SK-N-DZ (cell line): ENCODE measurements at regions not wholly inside any gene's neighbourhood (a gene's known extent, or its start where the extent isn't known, plus 50 kb on each side); places are given as distances from the start of the nearest gene placed in this dataset.
"Not testable (repeated sequence)": the region's sequence is repeated elsewhere in the genome, so short reads cannot be mapped to it uniquely, and the experiment has no call there.

Experiments
- DNase-seq: peaks from one replicate; pipeline ENCODE4 v3.0.0-alpha.2; 2015; ENCODE audit warnings: low spot score

DNA sequence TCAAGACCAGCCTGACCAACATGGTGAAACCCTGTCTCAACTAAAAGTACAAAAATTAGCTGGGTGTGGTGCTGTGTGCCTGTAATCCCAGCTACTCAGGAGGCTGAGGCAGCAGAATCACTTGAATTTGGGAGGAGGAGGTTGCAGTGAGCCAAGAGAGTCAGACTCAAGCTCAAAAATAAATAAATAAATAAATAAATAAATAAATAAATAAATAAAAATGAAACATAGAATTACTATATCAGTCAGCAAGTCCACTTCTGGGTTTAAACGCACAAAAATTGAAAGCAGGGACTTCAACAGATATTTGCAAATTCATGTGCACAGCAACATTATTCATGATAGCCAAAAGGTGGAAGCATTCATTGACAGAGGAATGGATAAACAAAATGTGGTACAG is 875.2 kb upstream of the ALG10B start:
- DNase-seq: not testable (repeated sequence)

DNA sequence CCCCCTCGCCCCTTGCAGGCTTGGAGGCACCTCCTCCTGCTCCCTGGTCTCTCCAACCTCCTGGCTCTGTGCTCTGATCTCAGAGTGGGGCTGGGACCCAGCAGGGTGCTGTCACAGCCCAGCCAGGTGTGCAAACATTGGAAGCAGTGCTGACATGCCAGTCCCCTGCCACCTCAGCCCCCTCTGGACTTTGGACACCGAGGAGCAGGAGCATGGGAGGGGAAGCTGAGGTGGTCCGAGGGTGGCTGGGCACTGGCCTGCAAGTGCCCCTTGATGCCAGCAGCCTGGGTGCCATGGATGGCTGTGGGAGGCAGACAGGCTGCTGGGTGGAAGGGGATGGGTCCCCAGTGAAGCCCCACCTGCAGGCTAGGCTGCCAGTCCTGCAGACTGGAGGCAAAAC is 860.9 kb upstream of the ALG10B start:
- DNase-seq: not testable (repeated sequence)

DNA sequence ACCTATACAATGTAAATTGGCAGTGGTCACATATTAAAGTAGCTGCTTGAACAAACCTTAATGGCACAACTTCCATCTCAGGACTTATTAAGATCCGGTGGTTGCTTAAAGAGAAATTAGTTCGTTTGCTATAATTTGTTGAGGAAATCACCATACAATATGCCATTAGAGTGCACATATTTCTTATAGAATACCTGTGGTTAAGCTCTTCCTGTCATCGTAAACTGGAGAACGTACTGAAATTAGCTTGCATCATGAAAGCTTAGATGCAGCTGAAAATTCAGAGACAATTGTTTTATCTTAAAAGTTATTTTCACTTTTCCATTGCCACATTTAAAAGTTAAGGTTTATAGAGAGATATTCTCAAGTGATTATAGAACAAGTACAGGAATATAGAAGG is 818.6 kb upstream of the ALG10B start:
- DNase-seq: not testable (repeated sequence)

DNA sequence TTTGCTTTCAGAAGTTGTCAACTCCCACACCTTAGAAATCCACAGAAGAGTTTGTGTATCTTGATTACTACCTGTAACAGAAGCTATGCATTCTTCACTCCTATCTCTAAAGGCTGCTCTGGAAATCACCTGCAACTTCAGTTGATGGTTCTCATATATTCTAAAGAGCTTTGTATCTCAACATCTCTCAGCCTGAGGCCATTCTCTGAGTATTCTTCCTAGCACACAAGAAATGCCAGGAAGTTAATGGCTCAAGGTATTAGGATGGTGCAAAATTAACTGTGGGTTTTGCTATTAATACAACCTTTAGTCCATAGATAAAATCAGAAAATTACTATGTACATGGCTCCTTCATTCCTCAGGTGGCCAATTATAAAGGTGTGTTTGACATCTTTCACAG is 806.3 kb upstream of the ALG10B start:
- DNase-seq: not testable (repeated sequence)

DNA sequence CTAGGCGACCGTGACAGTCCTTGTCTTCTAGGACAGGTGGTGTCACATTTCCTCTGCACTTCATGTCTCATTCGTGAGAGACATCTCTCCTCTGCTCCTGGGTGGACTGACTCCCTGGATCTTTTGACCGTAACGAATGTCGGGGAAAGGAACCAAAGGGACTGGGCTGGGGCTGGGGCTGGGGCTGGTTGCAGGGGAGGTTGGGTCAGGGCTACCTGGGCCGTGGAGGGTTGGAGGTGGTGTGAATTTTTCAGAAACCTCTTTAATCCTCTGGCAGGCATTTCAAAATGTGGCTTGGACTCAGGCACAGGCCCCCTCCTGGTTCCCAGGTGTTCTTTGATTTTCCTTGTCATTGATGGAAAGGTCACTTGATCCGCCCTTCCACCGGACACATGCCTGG is 776.0 kb upstream of the ALG10B start:
- DNase-seq: not testable (repeated sequence)

DNA sequence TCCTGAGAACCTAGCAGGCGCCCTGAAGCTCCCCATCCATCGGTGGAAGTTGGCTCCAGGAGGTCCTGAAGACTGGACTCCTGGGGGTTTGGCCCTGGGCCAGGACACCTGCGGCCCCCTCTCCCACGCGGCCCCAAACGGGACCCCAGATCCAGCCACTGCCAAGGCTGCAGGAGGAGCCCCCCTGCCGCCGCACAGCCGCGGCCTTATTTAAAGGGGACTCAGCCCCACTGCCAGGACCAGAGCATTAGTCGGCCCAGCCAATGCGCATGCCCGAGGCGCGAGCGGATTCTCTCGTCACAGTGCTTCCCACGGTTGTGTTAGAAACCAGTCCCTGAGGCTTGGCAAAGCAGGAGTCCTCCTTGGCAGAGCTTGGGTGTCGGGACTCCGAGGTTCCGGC is 775.2 kb upstream of the ALG10B start:
- DNase-seq: no peak

DNA sequence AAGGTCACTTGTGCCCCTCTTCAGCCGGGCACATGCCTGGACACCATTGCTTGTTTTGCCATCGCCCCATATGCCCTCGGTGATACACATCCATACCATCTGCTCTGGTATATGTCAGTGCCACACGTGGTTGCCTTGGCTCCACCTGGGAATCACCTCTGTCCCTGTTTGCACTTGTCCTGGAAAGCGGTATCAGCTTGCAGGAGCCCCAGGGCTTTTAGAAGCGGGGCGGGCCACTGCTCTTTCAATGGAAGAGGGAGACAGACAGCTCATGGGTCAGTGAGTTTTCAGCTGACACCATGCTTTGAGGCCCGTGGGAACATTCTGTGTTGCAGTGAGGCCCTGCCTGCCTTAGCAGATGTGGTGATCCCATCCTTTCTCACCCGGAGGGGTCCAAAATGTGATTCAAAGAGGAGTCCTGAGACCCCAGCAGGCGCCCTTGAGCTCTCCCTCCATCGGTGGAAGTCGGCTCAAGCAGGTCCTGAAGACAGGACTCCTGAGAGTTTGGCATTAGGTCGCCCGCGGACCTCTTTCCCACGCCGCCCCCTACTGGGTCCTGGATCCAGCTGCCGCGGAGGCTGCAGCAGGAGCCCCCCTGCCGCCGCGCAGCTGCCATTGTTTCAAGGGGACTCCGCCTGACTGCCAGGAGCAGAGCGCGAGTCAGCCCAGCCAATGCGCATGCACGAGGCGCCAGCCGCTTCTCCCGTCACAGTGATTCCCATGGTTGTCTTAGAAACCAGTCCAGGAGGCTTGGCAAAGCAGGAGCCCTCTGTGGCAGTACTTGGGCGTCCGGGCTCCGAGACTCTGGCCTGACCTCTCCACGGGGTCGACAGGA is 773.2 kb upstream of the ALG10B start:
- no peak for DNase-seq

DNA sequence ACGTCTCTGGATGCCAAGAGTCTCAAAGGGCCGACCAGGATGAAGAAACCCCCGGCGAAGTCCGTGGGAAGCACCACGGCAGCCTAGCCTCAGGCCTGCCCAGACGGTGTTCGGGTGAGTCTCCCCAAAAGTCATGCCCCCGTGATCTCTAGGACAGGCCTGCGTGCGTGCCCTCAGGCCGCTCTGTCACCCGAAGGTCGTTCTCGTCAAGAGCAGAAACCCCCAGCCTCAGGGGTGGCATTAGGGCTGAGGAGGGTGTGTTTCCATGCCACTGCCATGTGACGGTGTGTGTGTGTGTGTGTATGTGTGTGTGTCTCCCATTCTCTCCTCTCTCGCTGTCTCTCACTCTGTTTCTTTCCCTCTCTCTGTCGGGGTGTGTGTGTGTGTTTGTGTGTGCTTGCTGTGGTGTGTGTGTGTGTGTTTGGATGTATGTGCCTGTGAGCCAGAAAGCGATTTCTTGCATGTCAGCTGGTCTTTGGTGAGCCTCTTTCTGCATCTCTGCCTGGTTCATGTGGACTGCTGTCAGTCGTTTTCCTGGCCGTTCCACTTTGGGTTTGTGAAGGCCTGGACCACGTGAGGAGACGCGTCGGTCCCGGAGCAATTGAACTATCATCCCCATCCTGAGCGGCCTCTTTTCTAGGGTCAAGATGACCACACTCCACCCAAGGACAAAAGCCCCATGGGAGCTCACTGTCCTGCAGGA is 772.5 kb upstream of the ALG10B start:
- DNase-seq: no peak

DNA sequence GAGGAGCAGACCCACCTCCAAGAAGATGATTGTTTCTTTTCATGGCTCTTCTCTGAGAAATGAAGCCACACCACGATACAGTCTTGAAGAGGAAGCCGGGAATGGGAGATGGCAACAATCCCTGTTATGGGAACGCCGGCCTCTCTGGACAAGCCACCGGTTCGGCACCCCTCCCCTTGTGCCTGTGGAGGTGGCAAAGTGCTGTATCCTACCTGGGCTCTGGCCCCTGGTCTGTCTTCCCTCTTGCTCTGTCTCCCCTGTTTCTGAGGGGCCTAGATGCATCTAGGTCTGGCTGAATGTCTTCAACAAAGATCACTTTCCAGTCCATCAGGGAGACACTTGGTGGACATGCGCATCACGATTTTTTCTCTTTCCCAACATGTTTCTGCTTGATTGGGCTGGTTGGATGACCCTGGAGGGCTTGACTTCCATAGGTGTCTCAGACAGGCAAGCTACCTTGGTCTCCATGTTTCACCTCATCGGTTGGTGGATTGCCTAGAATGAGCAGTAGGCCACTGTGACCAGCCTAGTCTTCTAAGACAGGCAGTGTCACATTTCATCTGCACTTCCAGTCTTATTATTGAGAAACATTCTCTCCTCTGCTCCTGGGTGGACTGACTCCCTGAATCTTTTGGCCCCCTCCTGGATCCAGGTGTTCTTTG is 771.8 kb upstream of the ALG10B start:
- DNase-seq: not testable (repeated sequence)

DNA sequence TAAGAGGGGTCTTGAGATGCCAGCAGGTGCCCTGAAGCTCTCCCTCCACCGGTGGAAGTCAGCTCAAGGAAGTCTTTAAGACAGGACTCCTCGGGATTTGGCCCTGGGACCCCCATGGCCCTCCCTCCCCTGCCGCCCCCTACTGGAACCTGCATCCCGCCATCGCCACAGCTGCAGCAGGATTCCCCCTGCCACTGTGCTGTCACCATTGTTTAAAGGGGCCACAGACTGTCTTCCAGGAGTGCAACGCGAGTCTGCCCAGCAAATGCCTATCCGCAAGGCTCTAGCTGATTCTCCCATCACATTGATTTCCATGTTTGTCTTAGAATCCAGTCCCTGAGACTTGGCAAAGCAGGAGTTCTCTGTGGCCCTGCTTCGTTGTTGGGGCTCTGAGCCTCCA is 770.8 kb upstream of the ALG10B start:
- DNase-seq: no peak

DNA sequence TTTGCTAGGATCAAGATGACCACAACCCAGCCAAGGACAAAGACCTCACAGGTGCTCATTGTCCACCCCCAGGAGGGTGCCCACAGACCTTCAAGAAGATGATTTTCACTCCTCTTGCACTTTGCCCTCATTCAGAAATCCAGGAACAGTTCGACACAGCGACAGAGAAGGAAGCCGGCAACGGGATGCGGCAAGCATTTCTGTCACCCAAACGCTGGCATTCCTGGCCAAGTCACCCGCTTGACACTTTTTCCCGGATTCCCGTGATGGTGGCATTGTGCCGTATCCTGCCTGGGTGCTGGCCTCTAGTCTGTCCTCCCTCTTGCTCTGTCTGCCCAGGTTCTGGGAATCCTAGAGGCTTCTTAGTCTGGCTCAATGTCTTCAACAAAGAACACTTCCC is 770.4 kb upstream of the ALG10B start:
- DNase-seq: no peak

DNA sequence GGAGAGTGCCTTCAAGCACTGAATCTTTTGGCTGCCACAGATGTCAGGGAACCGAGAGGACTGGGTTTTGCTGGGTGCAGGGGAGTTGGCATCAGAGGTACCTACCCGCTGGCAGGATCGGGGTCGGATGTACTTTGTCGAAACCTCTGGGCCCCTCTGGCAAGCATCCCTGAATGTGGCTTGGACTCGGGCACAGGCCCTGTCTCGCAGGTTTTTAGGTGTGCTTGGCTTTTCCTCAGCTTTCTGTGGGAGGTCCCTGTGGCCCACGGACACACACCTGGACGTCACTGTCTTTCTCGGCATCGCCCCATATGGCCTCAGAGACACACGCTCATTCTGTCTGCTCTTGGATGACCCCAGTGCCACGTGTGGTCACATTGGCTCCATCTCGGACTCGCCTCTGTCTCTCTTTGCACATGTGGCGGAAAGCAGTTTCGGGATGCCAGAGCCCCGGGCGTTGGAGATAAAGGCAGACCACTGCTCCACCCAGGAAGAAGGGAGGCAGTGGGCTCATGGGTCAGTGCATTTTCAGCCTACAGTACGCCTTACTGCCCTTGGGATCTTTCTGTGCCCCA is 769.6 kb upstream of the ALG10B start:
- no peak for DNase-seq

DNA sequence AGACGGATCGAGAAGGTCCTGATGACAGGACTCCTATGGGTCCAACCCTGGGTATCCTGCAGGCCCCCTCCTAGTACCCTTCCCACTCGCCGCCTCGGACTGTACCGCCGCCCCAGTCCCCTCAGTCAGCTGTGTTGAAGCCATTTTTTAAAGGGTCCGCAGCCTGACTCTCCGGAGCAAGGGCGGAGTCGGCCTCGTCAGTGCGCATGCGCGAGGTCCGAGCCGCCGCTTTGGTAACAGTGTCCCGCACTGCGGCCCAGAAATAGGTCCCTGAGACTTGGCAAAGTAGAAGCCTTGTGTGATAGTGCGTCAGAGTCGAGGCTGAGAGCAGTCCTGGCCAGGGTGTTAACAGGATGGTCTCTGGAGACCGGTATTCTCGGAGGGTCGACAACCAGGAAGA is 769.0 kb upstream of the ALG10B start:
- DNase-seq: peak; percentile 16

DNA sequence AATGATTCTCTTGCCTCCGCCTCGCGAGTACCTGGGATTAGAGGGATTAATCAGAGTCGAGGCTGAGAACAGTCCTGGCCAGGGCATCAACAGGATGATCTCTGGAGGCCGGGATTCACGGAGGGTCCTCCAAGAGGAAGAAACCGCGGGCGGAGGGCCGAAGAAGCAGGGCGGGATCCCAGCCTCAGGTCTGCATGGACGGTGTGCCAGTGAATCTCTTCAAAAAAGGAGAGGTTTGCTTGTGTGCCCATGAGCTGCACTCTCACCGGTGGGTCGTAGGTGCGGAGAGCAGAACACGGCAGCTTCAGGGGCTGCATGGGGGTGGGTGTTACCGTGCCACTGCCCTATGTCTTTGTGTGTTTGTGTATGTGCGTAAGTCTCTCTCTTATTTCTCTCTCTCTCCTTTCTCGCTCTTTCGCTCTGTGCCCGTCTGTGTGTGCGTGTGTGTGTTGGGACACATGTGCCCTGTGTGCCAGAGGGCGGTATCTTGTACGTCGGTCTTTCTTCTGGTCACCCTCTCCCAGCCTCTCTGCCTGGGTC is 768.2 kb upstream of the ALG10B start:
- DNase-seq: no peak

DNA sequence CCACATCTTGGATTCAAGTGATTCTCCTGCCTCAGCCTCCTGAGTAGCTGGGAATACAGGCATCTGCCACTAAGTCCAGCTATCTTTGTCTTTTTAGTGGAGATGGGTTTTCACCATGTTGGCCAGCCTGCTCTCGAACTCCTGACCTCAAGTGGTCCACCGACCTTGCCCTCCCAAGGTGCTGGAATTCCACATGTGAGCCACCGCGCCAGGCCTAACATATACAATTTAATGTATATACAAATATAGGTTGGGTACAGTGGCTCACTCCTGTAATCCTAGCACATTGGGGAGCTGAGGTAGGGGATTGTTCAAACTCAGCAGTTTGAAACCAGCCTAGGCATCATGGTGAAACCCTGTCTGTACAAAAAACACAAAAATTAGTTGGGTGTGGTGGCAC is 759.6 kb upstream of the ALG10B start:
- DNase-seq: not testable (repeated sequence)

DNA sequence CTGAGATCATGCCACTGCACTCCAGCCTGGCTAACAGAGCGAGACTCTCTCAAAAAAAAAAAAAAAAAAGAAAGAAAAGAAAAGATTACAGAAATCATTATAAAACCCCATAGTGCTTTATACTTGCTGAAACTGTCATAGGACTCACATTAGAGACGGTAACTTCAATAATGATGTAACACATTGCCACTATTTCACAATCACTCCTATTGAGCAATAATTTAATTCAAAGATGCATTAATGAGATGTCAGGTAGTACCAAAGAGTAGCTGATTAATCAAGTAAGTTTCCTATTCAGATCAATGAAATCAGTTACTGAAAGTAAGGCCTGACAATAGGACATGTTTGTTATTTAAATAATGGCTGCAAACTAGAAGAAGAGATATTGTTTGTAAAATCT is 751.5 kb upstream of the ALG10B start:
- DNase-seq: no peak

DNA sequence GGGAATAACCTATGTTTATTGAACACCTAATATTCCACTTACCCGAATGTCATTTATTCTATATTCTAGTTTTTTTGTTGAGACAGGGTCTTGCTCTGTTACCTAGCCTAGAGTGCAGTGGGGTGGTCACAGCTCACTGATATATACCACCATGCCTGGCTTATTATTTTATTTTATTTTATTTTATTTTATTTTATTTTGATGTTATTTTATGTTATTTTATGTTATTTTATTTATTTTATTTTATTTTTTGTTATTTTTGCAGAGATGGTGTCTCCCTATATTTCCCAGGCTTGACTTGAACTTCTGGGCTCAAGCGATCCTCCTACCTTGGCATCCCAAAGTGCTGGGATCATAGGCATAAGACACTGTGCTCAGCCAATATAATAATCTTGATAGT is 746.0 kb upstream of the ALG10B start:
- not testable (repeated sequence) for DNase-seq
